ENCODE measurements at regions not wholly inside any gene's neighbourhood (a gene's known extent, or its start where the extent isn't known, plus 50 kb on each side); places are given as distances from the start of the nearest gene placed in this dataset.

GRCh38 chr5:98586581-98586980 lies 186.9 kb upstream of the RGMB start:
- ATAC-seq (ENCODE audit: low FRiP score), result no peak
- no peak for DNase-seq (ENCODE audit: low spot score)
- TF ChIP-seq CTCF (IDR thresholded peaks at IDR 0.05), result no peak

- ATAC-seq (ENCODE audit: low FRiP score) (no peak), DNase-seq (ENCODE audit: low spot score) (no peak)
- TF ChIP-seq CTCF (IDR thresholded peaks at IDR 0.05), result no peak
Observed at GRCh38 chr5:98587166-98587565, 186.3 kb upstream of the RGMB start.

- TF ChIP-seq CTCF (IDR thresholded peaks at IDR 0.05), result no peak
- DNase-seq (ENCODE audit: low spot score) (no peak), ATAC-seq (ENCODE audit: low FRiP score) (no peak)
Observed at GRCh38 chr5:98588215-98588614, 185.2 kb upstream of the RGMB start.

GRCh38 chr5:98593418-98593817 lies 180.0 kb upstream of the RGMB start:
- DNase-seq (ENCODE audit: low spot score), result no peak
- ATAC-seq (ENCODE audit: low FRiP score), result no peak
- no peak for TF ChIP-seq CTCF (IDR thresholded peaks at IDR 0.05)

DNA sequence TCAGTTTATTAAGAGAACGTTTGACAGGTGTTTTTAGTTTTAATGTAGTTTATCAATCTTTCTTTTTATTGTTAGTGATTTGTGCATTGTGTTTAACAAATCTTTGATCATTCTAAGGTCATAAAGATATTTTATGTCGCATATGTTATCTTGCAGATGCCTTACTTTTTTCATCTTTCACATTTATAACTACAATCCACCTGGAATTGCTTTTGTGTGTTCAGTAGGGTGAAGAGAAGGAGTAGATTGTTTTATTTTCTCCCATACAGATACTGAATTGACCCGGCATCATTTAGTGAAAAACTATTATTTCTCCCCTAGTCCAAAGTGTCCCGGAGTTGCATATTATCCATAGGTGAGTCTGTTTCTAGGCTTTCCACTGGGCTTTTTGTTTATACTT lies 179.4 kb upstream of the RGMB start:
- DNase-seq (ENCODE audit: low spot score) (no peak), ATAC-seq (ENCODE audit: low FRiP score) (no peak)
- TF ChIP-seq CTCF (IDR thresholded peaks at IDR 0.05), result no peak

- ATAC-seq (ENCODE audit: low FRiP score) (no peak), DNase-seq (ENCODE audit: low spot score) (no peak)
- TF ChIP-seq CTCF (IDR thresholded peaks at IDR 0.05), result no peak
Observed at GRCh38 chr5:98599016-98599415, 174.4 kb upstream of the RGMB start.

- DNase-seq (ENCODE audit: low spot score) (no peak), ATAC-seq (ENCODE audit: low FRiP score) (no peak)
- no peak for TF ChIP-seq CTCF (IDR thresholded peaks at IDR 0.05)
Observed at GRCh38 chr5:98602534-98603112, 170.8 kb upstream of the RGMB start.
